Progenitor cell of endocrine pancreas (in vitro differentiated cells): ENCODE measurements at regions not wholly inside any gene's neighbourhood (a gene's known extent, or its start where the extent isn't known, plus 50 kb on each side); places are given as distances from the start of the nearest gene placed in this dataset.
"Not testable (repeated sequence)": the region's sequence is repeated elsewhere in the genome, so short reads cannot be mapped to it uniquely, and the experiment has no call there.

ENCODE experiments used
- DNase-seq: peaks from one replicate; pipeline ENCODE4 v3.0.0; 2021; ENCODE audit warnings: low spot score; ENCODE audit not compliant: unreplicated experiment
- H3K27ac Mint-ChIP-seq: 2 replicates; pipeline ENCODE4 v1.8.0; 2021; ENCODE audit warnings: mild to moderate bottlenecking, moderate library complexity, mixed read lengths
- H3K27me3 Mint-ChIP-seq: 2 replicates; pipeline ENCODE4 v1.8.0; 2021; ENCODE audit warnings: mixed read lengths
- H3K36me3 Mint-ChIP-seq: 2 replicates; pipeline ENCODE4 v1.8.0; 2022; ENCODE audit warnings: mixed read lengths; ENCODE audit not compliant: insufficient read depth
- H3K4me1 Mint-ChIP-seq: 2 replicates; pipeline ENCODE4 v1.8.0; 2021; ENCODE audit warnings: low read depth, mixed read lengths
- H3K4me3 Mint-ChIP-seq: 2 replicates; pipeline ENCODE4 v1.8.0; 2021; ENCODE audit warnings: low read depth, mild to moderate bottlenecking, moderate library complexity, mixed read lengths
- H3K9me3 Mint-ChIP-seq: 2 replicates; pipeline ENCODE4 v1.8.0; 2021; ENCODE audit warnings: low read depth, mixed read lengths
- TF ChIP-seq, protein P1 (sequence below): fragments of 200-600 bp; sonication (generic); IDR thresholded peaks from one replicate; pipeline ENCODE4 v1.5.0; 2021; ENCODE audit warnings: antibody characterized with exemption, mild to moderate bottlenecking; ENCODE audit not compliant: unreplicated experiment

DNA sequence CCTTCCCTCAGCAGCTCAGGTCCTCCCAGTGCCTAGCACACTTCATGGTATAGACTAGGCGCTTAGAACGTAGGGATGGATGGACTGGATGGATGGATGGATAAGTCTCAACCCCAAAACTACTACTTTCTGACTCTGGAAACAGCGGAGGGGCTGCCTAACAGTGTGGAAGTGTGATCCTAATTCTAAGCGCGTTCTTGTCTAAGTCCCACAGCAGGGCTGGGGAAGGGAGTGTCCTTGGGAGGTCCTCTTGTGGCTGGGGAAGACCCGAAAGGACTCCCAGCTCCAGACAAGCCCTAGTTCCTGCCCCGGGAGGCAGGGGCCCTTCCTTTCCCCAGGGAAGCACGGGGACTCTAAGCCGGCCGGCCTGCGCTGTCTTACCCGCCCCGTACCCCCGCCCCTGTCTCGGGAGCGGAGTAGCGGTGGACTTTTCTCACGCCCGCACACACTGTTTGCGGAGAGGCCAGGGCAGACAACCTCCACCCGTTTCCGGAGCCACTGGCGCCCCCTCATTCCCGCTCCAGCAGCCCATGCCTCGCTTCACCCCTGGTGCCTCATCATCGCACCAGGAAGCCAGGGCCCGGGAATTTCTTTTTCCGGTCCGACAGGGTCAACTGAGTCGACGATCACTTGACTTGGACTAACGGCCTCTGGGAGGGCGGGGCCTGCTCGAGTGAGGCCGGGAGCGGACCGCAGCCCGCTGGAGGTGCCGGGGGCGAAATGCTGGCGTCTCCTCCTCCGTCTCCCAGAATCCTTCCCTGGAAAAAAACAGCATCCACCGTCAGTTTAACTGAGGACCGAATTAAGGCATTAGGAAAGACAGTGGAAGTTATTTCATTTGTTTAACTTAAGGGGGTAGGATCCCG is 133.3 kb downstream of the TBC1D2B start:
- TF ChIP-seq, protein P1, sequence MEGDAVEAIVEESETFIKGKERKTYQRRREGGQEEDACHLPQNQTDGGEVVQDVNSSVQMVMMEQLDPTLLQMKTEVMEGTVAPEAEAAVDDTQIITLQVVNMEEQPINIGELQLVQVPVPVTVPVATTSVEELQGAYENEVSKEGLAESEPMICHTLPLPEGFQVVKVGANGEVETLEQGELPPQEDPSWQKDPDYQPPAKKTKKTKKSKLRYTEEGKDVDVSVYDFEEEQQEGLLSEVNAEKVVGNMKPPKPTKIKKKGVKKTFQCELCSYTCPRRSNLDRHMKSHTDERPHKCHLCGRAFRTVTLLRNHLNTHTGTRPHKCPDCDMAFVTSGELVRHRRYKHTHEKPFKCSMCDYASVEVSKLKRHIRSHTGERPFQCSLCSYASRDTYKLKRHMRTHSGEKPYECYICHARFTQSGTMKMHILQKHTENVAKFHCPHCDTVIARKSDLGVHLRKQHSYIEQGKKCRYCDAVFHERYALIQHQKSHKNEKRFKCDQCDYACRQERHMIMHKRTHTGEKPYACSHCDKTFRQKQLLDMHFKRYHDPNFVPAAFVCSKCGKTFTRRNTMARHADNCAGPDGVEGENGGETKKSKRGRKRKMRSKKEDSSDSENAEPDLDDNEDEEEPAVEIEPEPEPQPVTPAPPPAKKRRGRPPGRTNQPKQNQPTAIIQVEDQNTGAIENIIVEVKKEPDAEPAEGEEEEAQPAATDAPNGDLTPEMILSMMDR, result no peak
- Mint-ChIP-seq H3K27me3 (no peaks in the 10 kb centered on the region), H3K4me3 (peak overlapping the region; percentile 85), H3K36me3 (no peaks in the 10 kb centered on the region), H3K9me3 (no peaks in the 10 kb centered on the region), H3K4me1 (peaks cover 10% of the 10 kb centered on the region), H3K27ac (peak overlapping the region; percentile 94)
- peak; percentile 59 for DNase-seq

DNA sequence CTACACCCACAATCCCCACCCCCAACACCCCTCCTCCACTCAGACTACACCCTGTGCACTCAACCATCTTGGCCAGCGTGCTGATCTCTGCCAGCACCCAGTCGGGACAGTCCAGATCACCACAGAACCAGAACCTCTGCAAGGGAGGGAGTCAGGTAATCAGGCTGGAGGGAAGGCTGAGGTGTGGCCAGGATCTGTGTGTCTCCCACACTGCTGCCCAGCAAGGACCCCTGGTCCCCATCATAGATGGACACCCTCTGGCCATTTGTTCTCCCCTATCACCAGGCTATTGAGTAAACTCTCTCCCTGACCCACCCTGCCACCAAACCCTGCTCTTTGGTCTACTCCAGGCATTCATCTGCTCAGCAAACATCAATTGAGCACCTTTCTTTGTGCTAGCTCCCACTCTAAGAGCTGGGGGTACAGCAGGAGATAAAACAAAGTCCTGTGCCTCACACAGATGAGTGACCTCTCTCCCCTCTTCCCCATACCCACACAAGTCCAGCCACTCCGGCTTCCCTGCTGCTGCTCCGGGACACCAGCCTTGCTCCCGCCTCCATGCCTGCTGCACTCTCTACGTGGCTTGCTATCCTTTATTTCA is 134.8 kb downstream of the TBC1D2B start:
- H3K27me3 Mint-ChIP-seq, result no peaks in the 10 kb centered on the region
- no peak for DNase-seq
- H3K36me3 Mint-ChIP-seq, result no peaks in the 10 kb centered on the region
- no peaks in the 10 kb centered on the region for H3K9me3 Mint-ChIP-seq
- peaks cover 10% of the 10 kb centered on the region for H3K4me1 Mint-ChIP-seq
- TF ChIP-seq, protein P1, result no peak
- peak overlapping the region; percentile 44 for H3K4me3 Mint-ChIP-seq
- H3K27ac Mint-ChIP-seq, result no peak overlapping the region

DNA sequence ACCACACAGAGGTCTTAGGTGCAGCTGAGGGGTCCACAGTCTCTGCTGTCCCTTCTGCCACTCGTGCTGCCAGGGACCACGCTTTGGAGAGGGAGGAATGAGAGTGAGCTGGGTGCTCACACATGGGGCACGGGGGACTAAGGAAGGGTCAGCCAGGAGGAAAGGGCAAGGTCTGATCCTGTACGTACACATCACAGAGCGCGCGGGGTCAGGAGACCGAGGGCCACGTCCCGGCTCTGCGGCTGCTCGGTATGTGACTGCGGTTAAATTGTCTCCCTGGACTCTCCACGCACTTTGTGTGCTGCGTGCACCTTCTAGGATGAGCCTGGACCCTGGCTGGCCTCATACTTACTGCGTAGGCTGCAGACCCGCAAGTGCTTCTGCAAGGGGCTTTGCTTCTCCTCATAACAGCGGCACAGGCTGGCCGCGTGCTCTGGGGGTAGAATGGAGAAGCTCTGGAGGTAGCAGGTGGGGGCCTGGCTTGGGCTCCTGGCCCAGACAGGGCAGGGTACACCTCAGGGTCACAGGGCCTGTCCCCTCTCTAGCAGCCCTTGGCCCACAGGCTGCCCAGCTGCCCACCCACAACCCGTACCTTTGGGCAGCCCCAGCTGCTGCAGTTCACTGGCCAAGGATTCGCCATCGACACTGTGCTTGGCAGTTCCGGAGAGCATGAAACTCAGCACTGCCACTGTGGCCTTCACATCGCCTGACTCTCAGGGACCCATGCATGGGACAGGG is 136.3 kb downstream of the TBC1D2B start:
- not testable (repeated sequence) for H3K4me3 Mint-ChIP-seq, H3K36me3 Mint-ChIP-seq, H3K27ac Mint-ChIP-seq, H3K4me1 Mint-ChIP-seq, H3K9me3 Mint-ChIP-seq, DNase-seq, H3K27me3 Mint-ChIP-seq

DNA sequence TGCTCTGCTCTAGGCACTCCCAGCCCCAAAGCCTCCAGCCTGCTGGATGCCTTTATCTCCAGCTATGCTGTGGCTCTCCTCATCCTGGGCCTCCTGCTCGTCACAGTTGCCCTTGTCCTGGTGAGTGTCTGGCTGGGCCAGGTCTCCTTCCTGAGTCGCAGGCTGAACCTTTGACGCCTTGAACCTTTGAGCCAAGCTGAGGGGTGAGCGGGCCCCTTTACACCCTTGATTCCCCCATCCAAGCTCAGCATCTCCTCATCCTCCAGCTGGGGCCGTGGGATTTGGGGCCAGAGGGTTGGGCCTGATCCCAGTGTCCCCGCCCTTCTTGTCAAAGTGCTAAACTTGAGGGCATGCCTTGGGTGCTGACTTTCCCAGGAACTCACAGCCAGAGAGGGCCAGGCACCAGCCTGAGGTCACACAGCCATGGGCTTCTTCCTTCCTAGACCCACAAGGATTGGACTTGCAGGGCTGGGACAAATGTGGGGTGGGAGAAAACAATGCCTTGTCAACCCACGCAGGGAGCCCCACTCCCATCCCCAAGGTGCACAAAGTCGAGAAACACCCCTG is 137.0 kb downstream of the TBC1D2B start:
- no peak for DNase-seq
- peaks cover 10% of the 10 kb centered on the region for H3K4me1 Mint-ChIP-seq
- no peaks in the 10 kb centered on the region for H3K36me3 Mint-ChIP-seq
- H3K4me3 Mint-ChIP-seq, result no peak overlapping the region
- H3K27me3 Mint-ChIP-seq, result peaks cover 4% of the 10 kb centered on the region
- no peak overlapping the region for H3K27ac Mint-ChIP-seq
- TF ChIP-seq, protein P1, result no peak
- H3K9me3 Mint-ChIP-seq, result no peaks in the 10 kb centered on the region

DNA sequence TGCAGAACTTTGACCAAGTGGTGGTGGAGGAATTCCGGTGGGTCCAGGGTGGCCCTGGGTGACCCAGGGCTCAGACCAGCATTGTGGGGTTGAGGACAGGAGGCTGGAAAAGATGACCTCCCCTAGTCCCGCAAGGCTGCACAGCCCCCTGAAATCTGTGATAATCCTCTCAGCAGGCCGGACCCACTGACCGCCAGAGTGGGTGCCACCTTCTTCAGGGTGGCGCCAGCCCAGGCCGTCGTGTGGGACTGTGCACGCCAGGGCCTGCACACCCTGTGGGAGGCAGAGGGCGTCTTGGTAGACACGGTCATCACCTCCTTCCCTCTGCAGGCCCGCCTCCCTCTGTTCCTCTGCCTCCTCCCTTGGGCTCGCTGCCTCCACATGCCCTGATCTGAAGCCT is 137.7 kb downstream of the TBC1D2B start:
- H3K27ac Mint-ChIP-seq, result no peak overlapping the region
- no peak for DNase-seq
- TF ChIP-seq, protein P1, result no peak
- no peaks in the 10 kb centered on the region for H3K9me3 Mint-ChIP-seq
- H3K4me1 Mint-ChIP-seq, result peaks cover 7% of the 10 kb centered on the region
- peaks cover 4% of the 10 kb centered on the region for H3K27me3 Mint-ChIP-seq
- H3K36me3 Mint-ChIP-seq, result no peaks in the 10 kb centered on the region
- H3K4me3 Mint-ChIP-seq, result no peak overlapping the region

DNA sequence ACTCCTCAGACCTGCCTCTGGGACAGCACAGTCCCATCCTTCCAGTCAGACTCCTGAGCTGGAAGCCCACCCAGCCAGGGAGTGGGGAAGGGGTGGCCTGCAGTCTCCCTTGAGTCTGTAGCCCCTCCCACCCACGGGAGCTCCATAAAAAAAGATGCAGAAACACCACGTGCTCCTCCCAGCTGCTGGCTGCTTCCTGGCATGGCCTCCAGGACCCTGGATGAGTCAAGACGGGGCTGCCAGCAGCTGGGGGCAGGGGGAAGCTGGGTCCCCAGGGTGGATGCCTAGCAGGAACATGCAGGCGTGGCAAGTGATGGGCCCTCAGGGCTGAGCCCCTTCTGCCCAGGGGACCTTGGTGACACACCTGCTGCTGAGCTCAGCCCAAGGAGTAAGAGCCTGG is 138.5 kb downstream of the TBC1D2B start:
- not testable (repeated sequence) for H3K36me3 Mint-ChIP-seq, H3K27ac Mint-ChIP-seq, DNase-seq, H3K4me1 Mint-ChIP-seq, H3K9me3 Mint-ChIP-seq, H3K27me3 Mint-ChIP-seq, H3K4me3 Mint-ChIP-seq

DNA sequence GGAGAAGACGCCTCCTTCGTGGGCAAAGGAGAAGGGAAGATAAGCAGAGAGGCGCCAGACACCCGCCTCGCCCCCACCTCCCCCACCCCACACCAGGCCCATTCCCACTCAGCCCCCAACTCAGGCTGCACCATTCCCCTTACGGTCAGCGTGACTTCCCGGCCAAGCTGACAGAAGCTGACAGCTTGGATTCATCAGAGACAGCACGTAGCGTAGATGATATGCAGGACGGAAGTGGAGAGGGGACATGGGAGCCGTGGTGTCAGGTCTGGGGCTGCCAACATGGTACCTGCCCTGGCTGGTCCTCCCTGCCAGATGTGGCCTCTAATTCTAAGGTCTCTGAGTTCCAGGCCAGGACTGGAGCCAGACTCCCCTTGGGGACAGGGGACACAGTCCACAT is 139.0 kb downstream of the TBC1D2B start:
- not testable (repeated sequence) for H3K27me3 Mint-ChIP-seq, H3K4me1 Mint-ChIP-seq, H3K9me3 Mint-ChIP-seq, H3K27ac Mint-ChIP-seq, DNase-seq, H3K36me3 Mint-ChIP-seq, H3K4me3 Mint-ChIP-seq

DNA sequence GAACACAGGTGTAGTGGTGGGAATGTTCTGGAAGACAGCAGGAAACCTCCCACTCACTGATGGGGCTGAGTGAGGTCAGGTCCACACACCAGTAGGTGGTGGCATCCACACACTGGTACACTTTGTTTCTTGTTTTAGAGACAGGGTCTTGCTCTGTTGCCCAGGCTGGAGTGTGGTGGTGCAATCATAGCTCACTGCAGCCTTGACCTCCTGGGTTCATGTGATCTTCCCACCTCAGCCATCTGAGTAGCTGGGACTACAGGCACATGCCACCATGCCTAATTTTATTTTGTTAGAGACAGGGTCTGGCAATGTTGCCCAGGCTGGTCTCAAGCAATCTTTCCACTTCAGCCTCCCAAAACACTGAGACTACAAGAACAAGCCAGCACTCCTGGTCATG is 140.9 kb downstream of the TBC1D2B start:
- DNase-seq, H3K36me3 Mint-ChIP-seq, H3K27ac Mint-ChIP-seq, H3K27me3 Mint-ChIP-seq, H3K4me3 Mint-ChIP-seq, H3K9me3 Mint-ChIP-seq, H3K4me1 Mint-ChIP-seq: not testable (repeated sequence)
